Glomerular endothelial cell (primary cell): ENCODE measurements at regions not wholly inside any gene's neighbourhood (a gene's known extent, or its start where the extent isn't known, plus 50 kb on each side); places are given as distances from the start of the nearest gene placed in this dataset.

ENCODE experiments used
- DNase-seq: peaks from one replicate; pipeline ENCODE4 v3.0.0-alpha.2; 2011; ENCODE audit warnings: low read depth, low spot score; ENCODE audit errors: extremely low read depth

GRCh38 chr6:137688230-137688971, 178.7 kb upstream of the TNFAIP3 start:
- DNase-seq, result no peak

GRCh38 chr6:137689377-137689776, 177.7 kb upstream of the TNFAIP3 start:
- DNase-seq, result no peak

GRCh38 chr6:137690034-137690433, 177.0 kb upstream of the TNFAIP3 start:
- no peak for DNase-seq

- DNase-seq, result no peak
Measured at GRCh38 chr6:137690721-137691120, 176.3 kb upstream of the TNFAIP3 start.

- no peak for DNase-seq
Measured at GRCh38 chr6:137692308-137692707, 174.8 kb upstream of the TNFAIP3 start.

- DNase-seq, result no peak
Measured at GRCh38 chr6:137692806-137693205, 174.3 kb upstream of the TNFAIP3 start.

DNA sequence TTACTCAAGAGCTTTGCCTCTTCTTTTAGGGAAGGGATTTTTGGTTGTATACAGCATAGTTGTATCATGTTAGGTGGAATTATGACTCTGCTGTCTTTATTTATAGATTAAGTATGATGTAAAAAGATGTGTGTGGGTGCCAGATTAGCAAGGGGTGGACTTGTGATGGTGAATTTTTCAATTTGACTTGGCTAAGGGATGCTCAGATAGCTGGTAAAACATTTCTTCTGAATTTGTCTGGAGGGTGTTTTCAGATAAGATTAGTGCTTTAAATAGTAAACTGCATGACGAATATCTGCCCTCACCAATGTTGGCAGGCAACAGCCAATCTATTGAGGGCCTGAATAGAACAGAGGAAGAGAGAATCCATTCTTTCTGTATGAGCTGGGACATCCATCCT, 173.3 kb upstream of the TNFAIP3 start:
- no peak for DNase-seq

GRCh38 chr6:137696765-137697164, 170.3 kb upstream of the TNFAIP3 start:
- DNase-seq, result no peak

- peak; percentile 91 for DNase-seq
Measured at GRCh38 chr6:137697267-137697938, 169.7 kb upstream of the TNFAIP3 start.

- no peak for DNase-seq
Measured at GRCh38 chr6:137698636-137699030, 168.4 kb upstream of the TNFAIP3 start.

- DNase-seq, result no peak
Measured at GRCh38 chr6:137699031-137699683, 167.9 kb upstream of the TNFAIP3 start.

DNA sequence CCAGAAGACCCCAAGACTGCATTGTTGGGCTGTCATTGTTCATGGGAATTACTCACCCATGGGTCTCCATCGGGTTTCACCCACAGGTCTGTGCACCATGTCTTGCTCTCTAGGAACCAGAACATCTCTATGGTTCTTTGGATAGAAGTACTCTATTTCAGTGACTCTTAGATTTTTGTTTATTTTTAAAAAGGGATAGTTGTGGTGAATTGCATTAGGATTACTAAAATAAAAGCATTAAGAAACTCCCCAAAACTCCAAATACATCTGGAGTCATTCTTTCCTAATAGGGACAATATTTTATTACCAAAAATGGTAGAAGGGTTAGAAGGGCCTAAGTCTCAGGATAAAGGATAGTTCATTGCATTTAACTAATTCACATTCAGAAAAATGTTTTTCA, 166.9 kb upstream of the TNFAIP3 start:
- no peak for DNase-seq

DNA sequence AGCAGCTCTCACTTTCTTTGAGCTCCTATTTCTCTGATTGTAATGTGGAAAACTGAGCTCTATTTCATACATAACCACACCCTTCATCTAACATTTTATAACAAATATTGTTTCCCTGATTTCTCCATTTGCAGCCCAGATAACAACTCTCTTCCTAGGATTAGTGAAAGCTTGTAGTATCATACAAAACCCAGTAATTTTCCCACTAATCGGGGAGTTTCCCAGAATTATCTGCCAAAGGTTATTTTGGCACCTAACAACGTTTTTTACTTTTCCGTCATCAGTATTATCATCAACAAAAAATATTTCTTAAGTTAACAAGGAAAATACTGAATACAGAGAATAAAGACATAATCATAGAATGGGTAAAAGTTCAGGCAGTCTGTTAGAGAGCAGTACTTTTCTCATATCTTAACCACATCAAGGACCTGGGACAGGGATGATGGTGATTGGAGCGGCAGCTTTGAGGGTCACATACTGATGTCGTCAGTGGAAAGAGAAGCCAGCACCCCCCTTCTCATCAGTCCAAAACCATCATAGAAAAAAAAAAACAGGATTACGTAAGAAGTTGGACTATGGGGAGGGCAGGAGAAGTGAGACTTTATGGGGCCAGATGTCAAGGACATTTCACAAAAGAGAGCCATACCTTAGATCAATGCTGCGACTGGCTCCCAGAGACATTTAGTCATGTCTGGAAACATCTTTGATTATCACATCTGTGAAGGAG, 166.1 kb upstream of the TNFAIP3 start:
- no peak for DNase-seq

DNA sequence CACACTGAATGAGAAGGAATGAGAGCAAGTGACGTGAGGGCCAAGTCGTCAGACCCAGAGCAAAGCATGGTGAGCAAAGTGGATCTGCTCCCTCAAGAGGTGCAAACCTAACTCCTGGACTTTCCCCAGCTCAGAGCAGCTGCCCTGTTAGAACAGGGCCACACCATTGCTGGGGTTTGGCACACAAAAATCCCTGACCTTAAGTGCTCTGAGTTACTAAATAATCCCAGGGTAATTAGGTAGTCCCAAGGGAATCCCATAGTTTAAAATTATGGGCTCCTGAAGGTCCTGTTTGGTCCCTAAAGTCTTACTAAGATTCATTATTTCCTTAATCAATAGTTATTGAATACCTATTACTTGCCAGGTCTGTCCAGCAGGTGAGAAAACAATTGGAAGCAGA, 165.1 kb upstream of the TNFAIP3 start:
- no peak for DNase-seq

DNA sequence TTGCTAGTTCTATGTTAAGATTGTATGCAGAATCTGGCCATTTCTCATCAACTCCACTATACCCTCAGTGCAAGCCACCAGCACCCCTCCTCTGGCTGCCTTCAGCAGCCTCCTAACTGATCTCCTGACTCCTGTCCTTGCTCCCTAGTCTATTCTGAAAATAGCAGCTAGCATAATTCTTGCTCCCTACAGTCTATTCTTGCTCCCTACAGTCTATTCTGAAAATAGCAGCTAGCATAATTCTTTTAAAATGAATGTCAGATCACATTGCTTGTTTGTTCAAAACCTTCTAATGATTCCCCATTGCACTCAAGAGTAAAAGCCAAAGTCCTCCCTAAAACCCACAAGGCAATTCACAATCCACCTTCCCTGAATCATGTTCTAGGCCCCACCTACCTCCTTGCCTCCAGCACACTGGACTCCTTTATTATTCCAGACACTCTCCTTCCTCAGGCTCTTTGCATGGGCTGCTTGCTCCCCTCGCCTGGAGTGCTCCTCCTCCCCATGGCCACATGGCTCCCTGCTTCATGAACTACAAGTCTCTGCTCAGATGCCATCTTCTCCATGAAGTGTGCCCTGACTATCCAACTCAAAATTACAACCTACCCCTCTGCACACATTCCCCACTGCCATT, 164.2 kb upstream of the TNFAIP3 start:
- DNase-seq, result no peak

- no peak for DNase-seq
Measured at GRCh38 chr6:137704802-137705159, 162.3 kb upstream of the TNFAIP3 start.

DNA sequence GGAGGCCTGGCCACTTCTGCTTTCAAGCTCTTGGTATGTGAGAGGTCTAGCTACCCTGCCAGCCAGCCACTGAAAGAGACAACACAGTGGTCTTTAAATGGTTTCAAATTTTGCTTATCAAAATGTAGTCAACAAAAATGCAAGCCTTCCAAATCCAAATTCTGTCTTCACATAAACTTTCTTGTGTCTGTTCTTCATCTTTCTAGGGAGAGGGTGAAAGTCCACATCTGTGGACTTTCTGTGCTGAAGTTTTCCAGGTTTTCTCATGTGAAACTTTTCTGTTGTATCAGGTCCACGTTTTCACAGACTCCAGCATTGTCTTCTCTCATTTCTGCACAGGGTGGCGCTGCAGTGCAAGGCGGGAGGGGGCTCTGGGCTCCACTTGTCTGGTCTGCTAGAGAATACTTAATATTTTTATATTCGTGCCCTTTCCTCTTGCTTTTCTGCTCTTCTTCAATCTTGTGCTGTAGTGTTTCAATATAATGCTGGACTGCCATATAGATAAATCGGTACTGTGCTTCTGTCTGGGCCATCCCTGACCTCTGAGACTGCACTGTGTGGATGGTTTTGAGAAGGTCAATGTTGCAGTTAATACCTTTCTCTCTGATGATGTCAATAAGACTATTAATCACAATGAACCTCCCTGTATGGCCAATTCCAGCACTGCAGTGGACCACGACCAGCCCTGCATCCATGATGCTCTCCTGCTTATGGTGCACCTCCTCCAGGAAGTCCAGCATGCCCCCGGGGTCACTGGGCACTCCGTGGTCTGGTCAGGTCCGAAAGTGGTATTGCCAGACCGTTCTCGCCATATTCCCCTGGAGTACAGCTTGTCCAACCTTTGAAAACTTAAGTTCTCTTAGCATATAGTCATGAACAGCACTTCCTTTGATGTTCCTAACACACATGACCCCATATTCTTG, 161.6 kb upstream of the TNFAIP3 start:
- DNase-seq, result no peak

- no peak for DNase-seq
Measured at GRCh38 chr6:137706083-137706750, 160.8 kb upstream of the TNFAIP3 start.

DNA sequence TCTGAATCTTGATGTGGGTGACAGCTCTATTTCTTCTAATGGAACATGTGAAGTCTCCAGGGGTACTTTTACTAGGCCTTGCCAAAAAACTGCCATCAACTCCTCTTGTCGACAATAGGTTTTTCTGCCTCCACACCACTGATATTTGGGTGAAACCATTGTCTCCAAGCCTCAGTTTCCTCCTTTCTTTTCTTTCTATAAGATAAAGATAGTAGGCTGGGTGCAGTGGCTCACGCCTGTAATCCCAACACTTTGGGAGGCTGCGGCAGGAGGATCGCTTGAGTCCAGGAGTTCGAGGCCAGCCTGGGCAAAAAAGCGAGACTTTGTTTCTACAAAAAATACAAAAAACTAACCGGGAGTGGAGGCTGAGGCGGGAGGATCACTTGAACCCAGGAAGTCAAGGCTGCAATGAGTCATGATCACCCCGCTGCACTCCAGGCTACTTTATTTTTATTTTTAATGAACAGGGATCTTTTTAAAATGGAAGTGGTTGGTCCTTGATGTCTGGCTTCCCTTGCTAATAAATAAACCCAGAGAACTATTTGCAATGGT, 159.9 kb upstream of the TNFAIP3 start:
- DNase-seq, result no peak
